ENCODE measurements at regions not wholly inside any gene's neighbourhood (a gene's known extent, or its start where the extent isn't known, plus 50 kb on each side); places are given as distances from the start of the nearest gene placed in this dataset.

DNA sequence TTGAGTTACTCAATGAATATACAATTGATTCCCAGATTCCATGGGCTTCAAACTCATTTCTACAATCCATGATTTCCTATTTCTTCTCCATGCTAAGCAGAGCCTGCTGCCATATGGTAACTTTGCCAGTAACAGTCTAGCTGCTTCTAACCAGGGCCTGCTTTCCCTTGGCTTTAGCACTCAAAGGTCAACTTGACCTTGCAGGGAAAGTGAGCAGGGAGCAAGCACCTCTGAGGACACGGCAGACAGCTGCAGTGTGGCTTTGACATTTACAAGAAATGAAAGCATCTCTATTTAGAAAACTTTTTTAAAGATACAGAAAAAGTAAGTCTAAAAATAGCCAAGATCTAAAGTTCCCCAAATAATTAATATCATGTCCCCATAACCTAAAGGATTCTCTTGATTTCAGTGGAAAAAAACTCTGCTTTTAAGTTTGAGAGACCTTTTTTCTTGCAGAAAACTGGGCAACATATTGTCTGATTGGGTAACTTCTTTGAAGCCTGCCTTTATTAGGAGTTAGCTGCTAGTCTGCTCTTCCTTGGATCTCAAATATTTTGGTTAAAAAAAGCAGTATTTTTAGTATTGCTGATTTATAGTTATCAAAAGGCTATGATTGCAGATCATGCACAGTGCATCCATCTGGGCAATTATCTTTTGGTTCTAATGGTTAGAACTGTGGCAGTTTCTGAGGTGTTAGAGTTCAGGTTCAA lies 257.9 kb downstream of the AHR start:
- Histone ChIP-seq H3K9me2 (ENCODE audit: insufficient read depth, low read length) (no peaks in the 10 kb centered on the region), H3K27ac (ENCODE audit: low read depth, low read length, poor library complexity, severe bottlenecking) (no peak overlapping the region), H3K4me1 (ENCODE audit: insufficient read depth, low read length, poor library complexity, severe bottlenecking) (no peaks in the 10 kb centered on the region), H4K20me1 (ENCODE audit: insufficient read depth, low read length) (no peaks in the 10 kb centered on the region), H3K79me2 (ENCODE audit: insufficient read depth, low read depth, low read length) (no peaks in the 10 kb centered on the region), H3K4me2 (ENCODE audit: low read length) (no peak overlapping the region), H3K36me3 (ENCODE audit: insufficient read depth, low read length) (no peaks in the 10 kb centered on the region), H3K9me3 (ENCODE audit: low read length) (no peaks in the 10 kb centered on the region), H2AFZ (ENCODE audit: low read length) (no peak overlapping the region), H3K4me3 (ENCODE audit: low read depth, low read length, poor library complexity, severe bottlenecking) (no peak overlapping the region)
- CTCF ChIA-PET (ENCODE audit: unreplicated experiment) = no interaction called here
- TF ChIP-seq EZH2phosphoT487 (IDR thresholded peaks at IDR 0.05; ENCODE audit: borderline replicate concordance, low read depth, low read length) = no peak
- TF ChIP-seq, protein P1, sequence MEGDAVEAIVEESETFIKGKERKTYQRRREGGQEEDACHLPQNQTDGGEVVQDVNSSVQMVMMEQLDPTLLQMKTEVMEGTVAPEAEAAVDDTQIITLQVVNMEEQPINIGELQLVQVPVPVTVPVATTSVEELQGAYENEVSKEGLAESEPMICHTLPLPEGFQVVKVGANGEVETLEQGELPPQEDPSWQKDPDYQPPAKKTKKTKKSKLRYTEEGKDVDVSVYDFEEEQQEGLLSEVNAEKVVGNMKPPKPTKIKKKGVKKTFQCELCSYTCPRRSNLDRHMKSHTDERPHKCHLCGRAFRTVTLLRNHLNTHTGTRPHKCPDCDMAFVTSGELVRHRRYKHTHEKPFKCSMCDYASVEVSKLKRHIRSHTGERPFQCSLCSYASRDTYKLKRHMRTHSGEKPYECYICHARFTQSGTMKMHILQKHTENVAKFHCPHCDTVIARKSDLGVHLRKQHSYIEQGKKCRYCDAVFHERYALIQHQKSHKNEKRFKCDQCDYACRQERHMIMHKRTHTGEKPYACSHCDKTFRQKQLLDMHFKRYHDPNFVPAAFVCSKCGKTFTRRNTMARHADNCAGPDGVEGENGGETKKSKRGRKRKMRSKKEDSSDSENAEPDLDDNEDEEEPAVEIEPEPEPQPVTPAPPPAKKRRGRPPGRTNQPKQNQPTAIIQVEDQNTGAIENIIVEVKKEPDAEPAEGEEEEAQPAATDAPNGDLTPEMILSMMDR (conservative IDR thresholded peaks at IDR 0.05; ENCODE audit: low read length) = no peak
- POLR2A ChIA-PET = no interaction called here
- intact Hi-C loops (cut with micrococcal nuclease; ENCODE audit: unreplicated experiment) = no loop called here
- no peak for DNase-seq (ENCODE audit: low spot score)
- BruUV-seq (replicated peaks) = no TSS peak

DNA sequence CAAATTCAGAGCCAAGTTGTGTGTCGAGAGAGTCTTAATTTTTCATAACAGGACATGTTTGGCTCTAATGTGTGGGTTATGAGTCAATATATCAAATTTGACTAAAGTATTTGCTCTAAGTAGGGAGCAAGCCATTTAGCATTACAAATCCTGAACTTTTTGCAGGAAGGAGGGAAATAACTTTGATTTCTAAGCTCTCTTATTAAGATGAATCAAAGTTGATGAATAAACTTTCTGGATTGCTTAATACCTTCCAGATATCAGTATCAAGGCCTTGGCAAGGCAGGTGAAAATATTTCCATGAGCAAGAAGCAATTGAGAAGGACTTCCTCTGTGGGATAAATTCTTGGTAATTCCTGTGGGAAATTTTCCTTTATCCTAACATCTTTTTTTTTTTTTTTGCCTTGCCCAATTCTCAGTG lies 258.8 kb downstream of the AHR start:
- ChIA-PET CTCF (ENCODE audit: unreplicated experiment) (no interaction called here), POLR2A (interaction anchor here (0.7 kb wide), 1 partner anchor 1530 kb away, joined by 4 read pairs; no protein-coding TSS in a partner anchor)
- Histone ChIP-seq H3K79me2 (ENCODE audit: insufficient read depth, low read depth, low read length) (no peaks in the 10 kb centered on the region), H3K9me3 (ENCODE audit: low read length) (no peaks in the 10 kb centered on the region), H3K9me2 (ENCODE audit: insufficient read depth, low read length) (no peaks in the 10 kb centered on the region), H2AFZ (ENCODE audit: low read length) (no peak overlapping the region), H3K4me2 (ENCODE audit: low read length) (no peak overlapping the region), H3K4me1 (ENCODE audit: insufficient read depth, low read length, poor library complexity, severe bottlenecking) (no peaks in the 10 kb centered on the region), H4K20me1 (ENCODE audit: insufficient read depth, low read length) (no peaks in the 10 kb centered on the region), H3K27ac (ENCODE audit: low read depth, low read length, poor library complexity, severe bottlenecking) (no peak overlapping the region), H3K4me3 (ENCODE audit: low read depth, low read length, poor library complexity, severe bottlenecking) (no peak overlapping the region), H3K36me3 (ENCODE audit: insufficient read depth, low read length) (no peaks in the 10 kb centered on the region)
- intact Hi-C loops (cut with micrococcal nuclease; ENCODE audit: unreplicated experiment) = no loop called here
- DNase-seq (ENCODE audit: low spot score) = no peak
- no peak for TF ChIP-seq EZH2phosphoT487 (IDR thresholded peaks at IDR 0.05; ENCODE audit: borderline replicate concordance, low read depth, low read length)
- TF ChIP-seq, protein P1 (conservative IDR thresholded peaks at IDR 0.05; ENCODE audit: low read length) = no peak
- BruUV-seq (replicated peaks) = no TSS peak

DNA sequence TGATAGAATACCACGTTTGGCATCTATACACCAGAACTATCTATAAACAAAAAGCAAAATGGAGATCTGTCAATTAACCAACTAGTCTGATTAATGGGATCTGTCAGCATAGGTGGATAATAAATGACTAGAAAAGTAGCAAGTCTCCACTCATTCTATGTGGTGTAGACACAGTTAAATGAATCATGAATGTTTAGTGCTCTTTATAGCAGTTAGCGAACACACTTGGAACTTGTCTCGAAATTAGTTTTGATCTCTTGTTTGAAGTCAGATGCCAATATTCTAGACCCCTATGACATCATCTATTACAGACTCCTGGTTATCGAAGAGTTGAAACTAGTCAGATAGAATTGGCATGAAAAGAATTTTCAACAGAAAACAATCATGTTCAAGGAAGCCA lies 259.7 kb downstream of the AHR start:
- Histone ChIP-seq H2AFZ (ENCODE audit: low read length) (no peak overlapping the region), H3K9me2 (ENCODE audit: insufficient read depth, low read length) (no peaks in the 10 kb centered on the region), H3K4me1 (ENCODE audit: insufficient read depth, low read length, poor library complexity, severe bottlenecking) (no peaks in the 10 kb centered on the region), H3K79me2 (ENCODE audit: insufficient read depth, low read depth, low read length) (no peaks in the 10 kb centered on the region), H3K4me3 (ENCODE audit: low read depth, low read length, poor library complexity, severe bottlenecking) (no peak overlapping the region), H4K20me1 (ENCODE audit: insufficient read depth, low read length) (no peaks in the 10 kb centered on the region), H3K4me2 (ENCODE audit: low read length) (no peak overlapping the region), H3K27ac (ENCODE audit: low read depth, low read length, poor library complexity, severe bottlenecking) (no peak overlapping the region), H3K36me3 (ENCODE audit: insufficient read depth, low read length) (no peaks in the 10 kb centered on the region), H3K9me3 (ENCODE audit: low read length) (no peaks in the 10 kb centered on the region)
- BruUV-seq (replicated peaks) = no TSS peak
- no peak for TF ChIP-seq EZH2phosphoT487 (IDR thresholded peaks at IDR 0.05; ENCODE audit: borderline replicate concordance, low read depth, low read length)
- TF ChIP-seq, protein P1 (conservative IDR thresholded peaks at IDR 0.05; ENCODE audit: low read length) = no peak
- intact Hi-C loops (cut with micrococcal nuclease; ENCODE audit: unreplicated experiment) = no loop called here
- POLR2A ChIA-PET = no interaction called here
- DNase-seq (ENCODE audit: low spot score) = no peak
- CTCF ChIA-PET (ENCODE audit: unreplicated experiment) = no interaction called here

Data from OCI-LY7 (cell line).